SU-DHL-6 (cell line): ENCODE measurements at regions not wholly inside any gene's neighbourhood (a gene's known extent, or its start where the extent isn't known, plus 50 kb on each side); places are given as distances from the start of the nearest gene placed in this dataset.

Experiments used
- EZH2phosphoT487 ChIP-seq: fragments of 200-600 bp; sonication (generic), shearing (Covaris generic); conservative IDR thresholded peaks from 2 replicates; pipeline ENCODE4 v1.6.1; 2018; ENCODE audit warnings: mild to moderate bottlenecking, antibody characterized with exemption, low read length, moderate library complexity, mixed read lengths
- TF ChIP-seq, protein P1 (sequence below): fragments of 200-600 bp; sonication (generic); IDR thresholded peaks from one replicate; pipeline ENCODE4 v1.5.1; 2017; ENCODE audit warnings: antibody characterized with exemption, mild to moderate bottlenecking, low read length, moderate library complexity; ENCODE audit not compliant: insufficient read depth, poor library complexity, severe bottlenecking

GRCh38 chr5:174920906-174921550, 196.6 kb downstream of the MSX2 start:
- TF ChIP-seq, protein P1, sequence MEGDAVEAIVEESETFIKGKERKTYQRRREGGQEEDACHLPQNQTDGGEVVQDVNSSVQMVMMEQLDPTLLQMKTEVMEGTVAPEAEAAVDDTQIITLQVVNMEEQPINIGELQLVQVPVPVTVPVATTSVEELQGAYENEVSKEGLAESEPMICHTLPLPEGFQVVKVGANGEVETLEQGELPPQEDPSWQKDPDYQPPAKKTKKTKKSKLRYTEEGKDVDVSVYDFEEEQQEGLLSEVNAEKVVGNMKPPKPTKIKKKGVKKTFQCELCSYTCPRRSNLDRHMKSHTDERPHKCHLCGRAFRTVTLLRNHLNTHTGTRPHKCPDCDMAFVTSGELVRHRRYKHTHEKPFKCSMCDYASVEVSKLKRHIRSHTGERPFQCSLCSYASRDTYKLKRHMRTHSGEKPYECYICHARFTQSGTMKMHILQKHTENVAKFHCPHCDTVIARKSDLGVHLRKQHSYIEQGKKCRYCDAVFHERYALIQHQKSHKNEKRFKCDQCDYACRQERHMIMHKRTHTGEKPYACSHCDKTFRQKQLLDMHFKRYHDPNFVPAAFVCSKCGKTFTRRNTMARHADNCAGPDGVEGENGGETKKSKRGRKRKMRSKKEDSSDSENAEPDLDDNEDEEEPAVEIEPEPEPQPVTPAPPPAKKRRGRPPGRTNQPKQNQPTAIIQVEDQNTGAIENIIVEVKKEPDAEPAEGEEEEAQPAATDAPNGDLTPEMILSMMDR: no peak
- no peak for TF ChIP-seq EZH2phosphoT487
